Stimulated activated CD4-positive, alpha-beta T cell treated with anti-CD3 and anti-CD28 coated beads, Interleukin-2, amount 100 ng/mL, for 48 hours (primary cell): ENCODE measurements at regions not wholly inside any gene's neighbourhood (a gene's known extent, or its start where the extent isn't known, plus 50 kb on each side); places are given as distances from the start of the nearest gene placed in this dataset.
"Not testable (repeated sequence)": the region's sequence is repeated elsewhere in the genome, so short reads cannot be mapped to it uniquely, and the experiment has no call there.

Experiments used
- DNase-seq, 2 donors: peaks; one replicate each; pipeline ENCODE4 v3.0.0-alpha.2; 2020

GRCh38 chr20:18876394-18876793 is 62.8 kb downstream of the SCP2D1 start:
- not testable (repeated sequence) for DNase-seq

GRCh38 chr20:18879262-18879661 is 65.7 kb downstream of the SCP2D1 start:
- no peak for DNase-seq

GRCh38 chr20:18886756-18887155 is 73.2 kb downstream of the SCP2D1 start:
- DNase-seq = no peak

- DNase-seq = no peak
Observed at GRCh38 chr20:18901980-18902737, 88.6 kb downstream of the SCP2D1 start.

GRCh38 chr20:18904192-18904591 is 90.6 kb downstream of the SCP2D1 start:
- DNase-seq = no peak

- no peak for DNase-seq
Observed at GRCh38 chr20:18904624-18905023, 91.0 kb downstream of the SCP2D1 start.

- DNase-seq = no peak
Observed at GRCh38 chr20:18906046-18906445, 92.5 kb downstream of the SCP2D1 start.

- no peak for DNase-seq
Observed at GRCh38 chr20:18907353-18907752, 93.8 kb downstream of the SCP2D1 start.

GRCh38 chr20:18908109-18908508 is 94.5 kb downstream of the SCP2D1 start:
- no peak for DNase-seq

- DNase-seq = no peak
Observed at GRCh38 chr20:18909254-18909653, 95.7 kb downstream of the SCP2D1 start.

GRCh38 chr20:18913701-18914100 is 100.1 kb downstream of the SCP2D1 start:
- DNase-seq = no peak

- DNase-seq = no peak
Observed at GRCh38 chr20:18914796-18915195, 101.2 kb downstream of the SCP2D1 start.

GRCh38 chr20:18916886-18917750 is 103.5 kb downstream of the SCP2D1 start:
- DNase-seq = no peak

GRCh38 chr20:18919996-18920395 is 106.4 kb downstream of the SCP2D1 start:
- no peak for DNase-seq

- DNase-seq = no peak
Observed at GRCh38 chr20:18921291-18921690, 107.7 kb downstream of the SCP2D1 start.

- no peak for DNase-seq
Observed at GRCh38 chr20:18922251-18922650, 108.7 kb downstream of the SCP2D1 start.

GRCh38 chr20:18922898-18923297 is 109.3 kb downstream of the SCP2D1 start:
- no peak for DNase-seq

- DNase-seq = no peak
Observed at GRCh38 chr20:18926965-18927364, 113.4 kb downstream of the SCP2D1 start.

- DNase-seq = no peak
Observed at GRCh38 chr20:18928626-18929025, 115.0 kb downstream of the SCP2D1 start.

GRCh38 chr20:18929800-18930199 is 116.2 kb downstream of the SCP2D1 start:
- DNase-seq = no peak

- no peak for DNase-seq
Observed at GRCh38 chr20:18943542-18943941, 130.0 kb downstream of the SCP2D1 start.

GRCh38 chr20:18956890-18957289 is 143.3 kb downstream of the SCP2D1 start:
- DNase-seq = no peak

GRCh38 chr20:18957328-18957727 is 143.7 kb downstream of the SCP2D1 start:
- DNase-seq = no peak

- no peak for DNase-seq
Observed at GRCh38 chr20:18971121-18971520, 157.5 kb downstream of the SCP2D1 start.
